GM18861 (cell line): ENCODE measurements at regions not wholly inside any gene's neighbourhood (a gene's known extent, or its start where the extent isn't known, plus 50 kb on each side); places are given as distances from the start of the nearest gene placed in this dataset.

Experiments used
- ATAC-seq: cut with Tn5 transposase; IDR thresholded peaks from one replicate; pipeline ENCODE4 v1.9.1; 2021; ENCODE audit not compliant: unreplicated experiment

DNA sequence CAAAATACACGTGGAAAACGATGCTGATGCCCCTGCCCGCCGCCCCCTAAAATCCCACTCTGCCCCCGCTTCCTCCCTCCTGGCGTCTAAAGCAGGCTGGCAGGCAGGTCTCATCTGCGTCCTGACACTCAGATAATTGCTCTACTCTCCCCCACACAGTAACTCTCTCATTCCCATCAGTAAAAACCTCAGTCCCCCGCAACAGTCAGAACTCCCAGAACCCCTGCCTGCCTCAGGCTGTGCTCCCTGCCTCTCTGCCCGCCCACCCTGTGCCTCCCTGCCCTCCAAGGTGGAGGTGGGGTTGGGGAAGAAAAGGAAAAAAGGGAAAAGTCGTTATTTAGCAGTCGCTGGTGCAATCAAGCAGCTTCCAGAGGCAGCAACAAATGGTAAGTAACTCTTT is 473.7 kb downstream of the EFNB2 start:
- no peak for ATAC-seq

DNA sequence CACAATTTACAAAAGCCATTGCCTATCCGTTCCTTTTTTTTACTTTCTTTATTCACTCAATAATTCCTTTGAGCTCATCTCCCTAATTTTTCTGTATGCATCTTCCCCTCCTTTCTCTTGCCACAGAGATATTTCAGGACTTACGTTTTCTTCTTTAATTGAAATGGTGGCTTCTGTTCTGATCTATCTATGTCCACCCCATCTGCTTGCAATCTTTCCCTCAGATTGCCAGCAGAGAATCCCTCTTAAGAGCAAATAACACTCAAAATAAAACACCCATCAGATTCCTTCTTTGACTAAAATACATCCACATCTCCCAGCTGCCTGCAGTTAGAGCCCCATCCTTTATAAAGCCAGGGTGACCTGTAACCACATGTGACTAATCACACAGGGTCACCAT is 478.6 kb downstream of the EFNB2 start:
- no peak for ATAC-seq

DNA sequence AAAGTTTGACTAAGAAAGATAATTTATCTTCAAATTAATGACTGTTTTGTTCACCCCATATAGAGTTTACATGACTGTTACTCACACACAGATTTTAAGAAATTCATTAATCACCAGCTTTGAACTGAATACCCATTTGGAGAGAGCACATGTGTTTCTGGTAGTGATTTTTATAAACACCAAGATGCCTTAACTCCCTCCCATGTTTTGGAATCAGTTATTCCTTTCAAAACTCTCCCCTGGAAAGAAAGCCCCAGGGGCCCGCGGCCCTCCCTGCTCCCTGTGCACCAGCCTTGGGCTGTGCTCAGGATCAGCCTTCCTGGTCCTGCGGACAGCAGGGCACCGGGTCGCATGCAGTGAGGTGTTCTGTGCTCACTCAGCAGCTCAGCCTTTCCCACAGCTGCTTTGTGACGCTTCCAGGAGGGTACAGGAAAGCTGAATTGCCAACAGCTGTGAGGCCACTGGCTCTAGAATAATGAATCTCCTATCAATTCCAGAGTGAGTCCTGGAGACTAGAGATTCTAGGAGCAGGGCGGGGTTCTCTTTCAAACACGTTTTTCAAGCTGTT is 483.2 kb downstream of the EFNB2 start:
- no peak for ATAC-seq

DNA sequence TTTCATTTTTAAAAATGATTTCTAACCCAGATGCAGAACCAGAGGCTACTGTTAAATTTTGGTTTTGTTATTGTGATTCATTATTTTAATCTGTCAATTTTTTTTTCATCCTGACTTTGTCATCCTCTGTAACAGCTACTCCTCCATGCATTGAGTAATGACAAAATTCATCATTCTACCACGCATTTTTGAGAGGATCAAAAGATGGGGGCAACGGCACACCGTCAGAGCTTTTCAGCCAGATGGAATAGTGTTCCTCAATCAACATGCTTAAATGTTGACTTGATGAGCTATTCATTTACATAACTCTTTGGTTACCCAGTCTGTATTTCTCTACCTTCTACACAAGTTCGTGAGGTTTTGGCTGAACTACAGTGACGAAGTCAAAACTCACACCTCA is 486.3 kb downstream of the EFNB2 start:
- no peak for ATAC-seq

DNA sequence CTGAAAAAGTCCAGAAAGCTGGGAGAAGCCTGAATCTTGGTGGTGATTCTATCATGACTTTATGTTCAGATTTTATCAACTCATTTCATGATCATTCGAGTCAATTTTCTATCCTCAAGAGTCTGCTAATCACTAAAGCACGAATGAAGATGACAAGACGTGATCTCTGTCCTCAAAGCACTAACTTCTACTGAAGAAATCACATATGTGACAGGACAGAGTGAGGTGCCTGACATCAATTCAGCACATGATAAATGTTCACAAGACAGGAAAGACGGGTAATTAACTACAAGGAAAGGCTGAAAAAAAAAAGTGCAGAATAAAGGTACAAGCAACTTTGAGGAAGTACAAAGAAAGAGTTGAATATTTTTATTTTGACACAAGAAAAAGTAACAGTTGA is 487.1 kb downstream of the EFNB2 start:
- ATAC-seq, result no peak

DNA sequence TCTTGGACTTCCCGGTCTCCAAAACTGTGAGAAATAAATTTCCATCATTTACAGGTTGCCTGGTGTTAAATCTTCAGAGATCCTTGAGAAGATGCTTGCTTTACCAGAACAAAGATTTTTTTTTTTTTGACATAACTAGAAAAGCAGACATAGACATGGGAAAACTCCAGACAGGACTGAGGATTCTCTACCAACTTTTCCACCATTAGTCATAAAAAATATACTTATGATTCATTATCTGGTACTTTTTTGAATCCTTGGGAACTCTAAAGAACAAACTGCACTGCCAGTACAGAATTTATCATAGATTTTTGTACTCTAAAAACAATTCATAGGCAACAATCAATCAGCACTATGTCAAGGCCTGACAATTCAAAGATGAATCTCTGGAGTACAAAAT is 487.6 kb downstream of the EFNB2 start:
- no peak for ATAC-seq

DNA sequence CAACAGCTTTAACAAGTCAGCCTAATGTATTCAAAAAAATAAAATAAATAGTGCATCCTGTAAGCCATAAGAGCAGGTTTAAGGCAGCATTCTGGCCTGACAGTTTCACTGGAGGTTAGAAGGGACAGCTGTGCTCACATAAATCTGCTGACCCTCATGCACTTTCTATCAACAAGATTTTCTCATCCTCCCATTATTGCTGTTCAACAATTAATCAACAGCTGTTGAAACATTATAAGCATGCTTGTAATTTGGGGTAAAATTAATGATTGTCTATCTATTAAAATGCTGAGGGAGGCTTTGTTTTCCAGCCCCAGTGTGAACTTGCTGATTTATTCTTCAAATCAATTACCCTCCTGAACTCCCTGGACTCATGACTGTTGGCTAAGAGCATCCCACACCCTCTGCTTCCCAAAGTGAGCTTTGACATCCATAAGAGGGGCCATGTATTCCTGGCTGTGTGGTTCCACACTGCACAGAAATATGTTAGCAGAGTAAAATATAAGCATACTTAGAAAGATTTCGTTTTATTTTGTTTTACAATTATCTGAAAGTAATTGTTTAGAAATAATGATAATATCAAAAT is 492.4 kb downstream of the EFNB2 start:
- ATAC-seq, result no peak

DNA sequence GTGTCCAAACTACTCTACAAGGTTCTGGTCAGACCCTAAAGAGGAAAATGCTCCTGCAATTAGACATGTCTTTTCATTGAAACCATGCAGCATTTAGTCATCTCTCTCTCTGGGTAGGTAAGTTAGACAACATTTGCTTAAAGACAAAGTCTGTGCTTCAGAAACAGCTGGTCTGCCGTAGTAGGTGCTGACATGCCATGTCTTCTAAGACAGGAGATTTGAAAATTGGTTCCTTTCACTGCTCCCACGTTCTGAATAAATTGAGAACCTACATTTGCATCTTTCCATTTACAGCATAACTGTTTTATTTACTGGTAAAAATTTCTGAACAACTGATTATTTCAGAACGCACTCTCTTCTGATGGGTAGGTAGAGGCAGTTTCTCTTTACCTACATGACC is 494.0 kb downstream of the EFNB2 start:
- ATAC-seq, result no peak

DNA sequence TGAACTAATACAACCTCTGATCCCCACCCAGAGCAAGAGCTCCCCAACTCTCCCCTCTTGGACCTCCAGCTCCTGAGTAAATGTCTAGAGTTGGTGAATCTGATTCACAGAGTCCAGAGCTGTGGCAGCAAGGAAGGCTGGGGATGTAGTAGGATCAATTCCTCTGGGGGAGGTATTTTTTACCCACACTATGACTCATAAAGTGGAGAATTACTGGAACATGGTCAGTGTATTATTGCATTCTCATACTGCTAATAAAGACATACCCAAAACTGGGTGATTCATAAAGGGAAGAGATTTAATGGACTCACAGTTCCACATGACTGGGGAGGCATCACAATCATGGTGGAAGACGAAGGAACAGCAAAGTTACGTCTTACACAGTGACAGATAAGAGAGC is 496.7 kb downstream of the EFNB2 start:
- ATAC-seq, result no peak

DNA sequence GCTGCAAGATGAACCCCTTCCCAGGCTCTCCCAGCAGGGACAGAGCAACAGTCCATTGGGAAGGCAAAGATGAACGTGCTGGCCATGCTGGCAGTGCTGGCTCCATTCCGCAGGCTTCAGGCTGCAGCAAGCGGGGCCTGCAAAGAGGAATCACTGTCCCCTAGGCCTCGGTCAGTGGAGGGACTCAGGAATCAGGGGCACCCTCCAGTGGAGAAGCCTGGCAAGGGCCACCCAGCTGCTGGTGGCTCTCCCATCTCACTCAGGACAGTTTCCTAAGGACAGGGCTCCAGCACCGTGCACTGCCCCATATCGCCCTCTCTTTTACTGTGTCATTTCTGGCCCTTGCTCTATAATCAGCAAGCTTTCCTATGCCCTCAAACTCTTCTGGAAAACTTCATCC is 498.6 kb downstream of the EFNB2 start:
- no peak for ATAC-seq

DNA sequence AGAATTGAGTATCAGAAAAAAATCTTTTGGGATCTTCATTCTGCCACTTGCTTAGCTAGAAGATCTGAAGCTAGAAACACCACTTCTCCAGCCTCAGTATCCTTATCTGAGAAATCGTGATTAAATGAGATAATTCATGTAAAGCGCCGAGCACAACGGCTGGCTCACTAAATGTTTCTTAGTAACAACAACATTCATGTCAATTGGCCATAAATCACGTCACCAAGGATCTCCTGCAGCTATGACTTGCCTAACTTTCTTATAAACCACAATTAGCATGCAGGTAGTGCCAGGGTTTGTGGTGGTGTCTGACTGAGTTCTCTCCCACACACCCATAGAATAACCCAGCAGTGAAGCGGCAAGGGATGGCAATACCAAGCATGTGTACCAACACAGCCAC is 501.3 kb downstream of the EFNB2 start:
- ATAC-seq, result no peak

DNA sequence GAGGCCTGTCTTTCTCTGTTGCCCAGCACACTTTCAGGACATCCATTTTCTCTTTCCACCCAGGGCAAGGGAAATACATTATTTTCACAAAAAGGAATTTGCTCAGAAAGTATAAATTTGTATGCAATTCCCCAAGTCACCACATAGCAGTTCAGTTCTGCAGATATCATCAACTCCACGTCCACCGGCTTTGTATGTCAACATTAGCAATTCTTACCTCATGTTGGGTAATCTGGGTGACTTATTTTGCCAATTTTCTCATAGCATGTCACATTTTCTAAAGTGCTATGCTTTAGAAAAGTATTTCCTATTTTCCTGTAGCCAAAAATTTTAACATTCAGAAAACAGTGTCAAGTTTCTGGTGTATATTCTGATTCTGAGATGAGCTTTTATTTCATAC is 501.8 kb downstream of the EFNB2 start:
- ATAC-seq, result no peak

DNA sequence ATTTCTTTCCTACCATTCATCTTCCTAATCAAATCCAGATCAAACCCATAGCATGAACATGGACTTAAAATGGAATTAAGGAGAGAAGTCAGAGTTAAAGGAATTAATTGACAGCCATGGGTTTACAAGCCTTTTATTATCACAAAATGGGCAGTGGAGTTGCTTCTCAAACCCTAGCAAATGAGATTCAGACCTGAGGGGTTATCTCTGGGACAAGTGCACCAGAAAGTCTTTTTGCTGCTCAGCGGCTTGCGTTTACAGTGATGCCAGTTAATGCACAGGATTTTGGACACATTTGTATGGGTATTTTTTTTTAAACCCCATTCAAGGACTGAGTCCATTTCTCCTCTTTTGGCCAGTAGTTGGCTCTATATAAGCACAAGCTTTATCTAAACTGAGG is 503.0 kb downstream of the EFNB2 start:
- ATAC-seq, result no peak

DNA sequence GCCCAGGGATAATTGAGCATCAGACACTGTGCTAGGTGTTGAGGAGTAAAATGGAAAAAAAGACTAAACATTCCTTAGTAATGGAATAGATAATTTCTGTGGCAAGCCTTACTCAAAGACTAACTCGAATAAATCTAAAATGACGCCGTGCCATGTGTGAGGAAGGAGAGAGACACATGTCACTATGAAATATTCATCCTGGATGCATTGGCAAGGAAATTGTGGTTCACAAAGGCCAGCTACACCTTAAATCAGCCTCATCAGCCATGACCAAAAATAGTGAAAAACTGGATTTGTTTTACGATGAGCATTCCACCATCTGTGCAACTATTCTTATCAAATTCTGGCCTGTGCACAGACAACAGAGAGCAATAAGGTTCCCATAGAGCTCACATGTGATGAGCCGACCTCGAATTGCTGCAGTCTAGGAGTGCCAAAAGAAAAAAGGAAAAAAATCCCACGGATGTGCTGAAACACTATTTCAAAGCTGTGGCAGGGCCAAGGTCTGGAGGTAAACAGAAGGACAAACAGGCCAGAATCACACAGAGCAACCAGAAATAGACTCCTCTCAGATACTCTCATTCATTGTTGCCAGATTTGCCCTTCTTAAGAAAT is 505.7 kb downstream of the EFNB2 start:
- no peak for ATAC-seq

DNA sequence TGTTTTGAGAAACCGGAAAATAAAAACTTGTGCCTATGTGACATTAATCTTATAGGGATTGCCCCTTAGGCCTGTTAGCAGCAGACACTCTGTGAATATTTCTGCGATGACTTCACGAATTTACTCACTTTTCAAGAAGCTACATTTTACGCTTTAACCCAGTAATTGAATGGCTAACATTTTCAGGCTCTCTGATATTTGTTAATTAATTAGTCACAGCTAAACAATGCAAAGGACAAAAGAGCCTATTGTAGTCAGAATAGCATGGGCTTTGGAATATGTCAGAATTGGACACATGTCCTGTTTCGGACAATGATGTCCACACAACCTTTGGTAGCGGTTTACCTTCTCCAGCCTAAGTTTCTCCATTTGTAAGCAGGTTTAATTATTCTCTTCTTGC is 506.6 kb downstream of the EFNB2 start:
- ATAC-seq, result no peak

DNA sequence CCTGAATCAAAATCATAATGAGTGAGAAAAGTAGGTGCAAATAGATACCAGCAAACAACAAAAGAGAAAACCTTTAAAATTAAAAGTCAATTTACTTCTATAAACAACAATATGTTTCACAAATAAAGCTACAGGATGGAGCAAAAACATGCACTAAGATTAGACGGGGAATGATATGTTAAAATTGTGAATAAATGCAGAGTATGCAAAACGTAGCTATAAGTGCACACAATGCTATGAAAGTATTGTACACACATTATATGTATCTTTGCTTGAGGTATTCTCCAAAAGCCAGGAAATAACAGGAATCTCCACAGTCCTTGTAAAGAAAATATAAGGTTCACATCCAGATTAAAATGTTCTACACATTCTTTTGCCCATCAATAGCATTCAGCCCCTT is 523.9 kb downstream of the EFNB2 start:
- ATAC-seq, result no peak

DNA sequence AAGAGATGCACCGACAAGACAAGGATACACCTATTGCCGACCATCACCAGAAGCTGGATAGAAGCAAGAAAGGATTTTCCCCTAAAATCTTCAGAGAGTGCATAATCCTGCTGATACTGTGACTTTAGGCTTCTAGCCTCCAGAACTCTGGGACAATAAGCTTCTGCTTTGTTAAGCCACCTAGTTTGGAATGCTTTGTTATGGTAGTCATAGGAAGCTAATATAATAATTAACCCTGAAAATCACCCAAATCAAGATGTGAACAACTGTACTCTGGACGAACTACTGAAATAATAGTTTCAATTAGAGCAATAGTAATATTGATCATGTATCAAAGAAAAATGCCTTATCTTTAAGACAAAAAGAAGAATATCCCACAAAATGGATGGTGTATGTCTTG is 524.6 kb downstream of the EFNB2 start:
- no peak for ATAC-seq

DNA sequence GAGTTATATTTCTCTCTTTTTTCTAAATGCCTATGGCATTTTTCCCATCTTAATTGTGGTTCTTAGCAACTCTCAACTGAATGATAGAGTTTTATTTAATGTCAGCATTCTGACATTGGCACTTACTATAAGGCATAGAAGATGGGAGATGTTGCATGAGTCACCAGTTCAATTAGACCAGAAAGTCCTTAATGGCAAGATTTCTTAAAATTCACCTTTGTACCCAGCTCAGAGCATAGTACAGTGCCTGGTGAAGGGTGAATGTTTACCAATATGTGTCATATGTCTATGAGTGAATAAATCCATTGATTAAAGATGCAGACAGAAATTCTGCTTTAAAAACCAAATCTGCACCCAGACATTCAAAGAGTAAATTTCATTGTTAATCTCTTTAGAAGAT is 526.9 kb downstream of the EFNB2 start:
- ATAC-seq, result no peak

DNA sequence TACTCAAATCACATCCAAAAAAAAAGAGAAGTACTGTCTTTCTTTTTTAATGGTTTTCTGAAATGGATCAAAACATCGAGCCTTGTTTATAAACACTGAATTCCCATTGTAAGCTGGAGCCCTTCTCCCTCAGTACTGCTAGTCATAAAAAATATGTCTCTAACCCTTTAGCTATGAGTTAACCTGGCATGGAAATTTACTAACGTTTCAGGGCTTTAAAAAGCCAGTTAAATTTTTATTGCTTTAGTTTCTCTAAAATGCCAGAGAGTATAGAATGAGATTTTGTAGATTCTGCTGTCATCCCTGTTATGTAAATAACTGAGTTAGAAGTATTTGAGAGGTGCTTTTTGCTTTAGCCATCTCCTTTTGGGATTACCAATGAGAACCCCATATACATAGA is 528.3 kb downstream of the EFNB2 start:
- ATAC-seq, result no peak

DNA sequence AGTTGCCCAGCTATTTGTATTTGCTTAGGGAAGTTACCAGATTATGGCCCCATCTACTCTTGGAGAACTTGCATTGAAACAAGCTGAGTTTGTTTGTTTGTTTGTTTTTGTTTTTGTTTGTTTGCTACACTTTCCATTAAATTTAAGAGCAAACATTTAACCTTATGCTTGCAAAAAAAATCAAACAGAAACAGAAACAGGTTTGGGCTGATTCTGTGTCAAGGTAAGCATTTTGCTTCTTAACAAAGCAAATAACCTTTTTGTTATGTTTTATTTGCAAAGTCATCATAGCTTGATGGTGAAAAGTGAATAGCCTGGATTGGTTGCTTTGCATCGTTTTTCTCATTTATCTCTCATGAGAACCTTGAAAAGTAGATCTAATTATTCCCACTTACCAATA is 531.8 kb downstream of the EFNB2 start:
- ATAC-seq, result no peak

DNA sequence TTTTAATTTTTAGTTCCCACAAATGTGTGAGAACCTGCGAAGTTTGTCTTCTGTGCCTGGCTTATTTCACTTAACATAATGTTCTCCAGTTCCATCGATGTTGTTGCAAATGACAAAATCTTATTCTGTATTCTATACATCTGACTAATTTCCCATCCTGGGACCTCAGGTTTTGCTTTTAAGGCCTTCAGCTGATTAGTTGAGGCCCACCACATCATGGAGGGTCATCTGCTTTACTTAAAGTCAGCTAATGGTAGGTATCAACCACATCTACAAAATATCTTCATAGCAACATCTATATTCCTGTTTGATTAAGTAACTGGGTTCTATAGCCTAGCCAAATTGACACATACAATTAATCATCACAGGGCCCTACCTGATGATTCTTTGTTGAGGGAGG is 534.0 kb downstream of the EFNB2 start:
- no peak for ATAC-seq

DNA sequence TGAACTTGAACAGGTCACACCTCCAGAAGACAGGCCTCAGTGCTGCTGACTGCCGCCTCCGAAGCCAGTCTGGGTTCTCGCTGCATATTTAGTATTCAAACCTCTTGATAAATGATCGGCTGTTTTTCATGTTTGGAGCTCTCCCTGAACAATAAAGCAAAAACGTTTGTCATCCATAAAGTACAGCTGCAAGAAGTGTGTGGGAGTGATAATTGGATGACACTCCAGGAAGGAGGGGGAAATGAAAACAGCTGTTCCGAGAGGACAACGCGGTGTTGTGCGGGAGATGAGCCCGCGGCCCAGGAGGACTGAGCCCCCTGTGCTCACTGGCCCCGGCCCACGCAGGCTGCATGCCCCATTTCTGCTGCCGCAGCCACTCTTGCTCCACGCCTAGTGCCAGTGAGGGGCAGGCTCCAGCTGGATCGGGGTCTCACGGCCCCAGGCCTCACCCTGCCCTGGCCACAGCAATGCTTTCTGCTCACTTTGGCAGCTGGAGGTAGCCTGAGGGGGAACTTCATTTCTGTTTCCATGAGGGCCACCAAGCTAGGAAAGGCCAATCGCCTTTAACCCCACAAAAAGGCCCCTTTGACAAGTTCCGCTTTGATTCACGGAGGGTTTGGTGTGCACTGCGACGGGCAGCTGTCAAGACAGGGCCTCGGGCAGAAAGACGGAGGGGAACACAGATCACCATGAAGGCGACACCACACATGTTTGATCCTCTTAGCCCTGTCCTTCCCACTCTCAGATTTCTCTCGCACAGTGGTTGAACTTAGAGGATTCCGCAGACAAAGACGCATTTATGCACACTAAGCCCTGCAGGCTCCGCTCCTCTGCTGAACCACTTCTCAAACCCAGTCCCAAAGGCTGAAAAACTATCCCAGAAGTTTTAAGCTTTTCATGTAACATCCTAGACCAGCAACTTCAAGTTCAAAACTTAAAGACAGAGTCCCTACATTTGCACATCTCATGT is 537.6 kb downstream of the EFNB2 start:
- no peak for ATAC-seq
